ENCODE measurements at regions not wholly inside any gene's neighbourhood (a gene's known extent, or its start where the extent isn't known, plus 50 kb on each side); places are given as distances from the start of the nearest gene placed in this dataset.

GRCh38 chr5:8396246-8396645, 527.3 kb downstream of the MTRR start:
- H3K9me3 ChIP-seq: no peaks in the 10 kb centered on the region
- no peak overlapping the region for H3K27ac ChIP-seq
- no peaks in the 10 kb centered on the region for H3K4me1 ChIP-seq (replicated peaks)
- 90% methylated on average over 1 of the region's 1 CpG for WGBS
- no peak for DNase-seq (ENCODE audit: low spot score)
- intact Hi-C loops (cut with DNase I): no loop called here
- H3K4me3 ChIP-seq: no peak overlapping the region
- no peaks in the 10 kb centered on the region for H3K27me3 ChIP-seq (replicated peaks; ENCODE audit: insufficient read depth)
- H3K36me3 ChIP-seq: no peaks in the 10 kb centered on the region
- no peak for TF ChIP-seq CTCF (IDR thresholded peaks at IDR 0.05)
- TF ChIP-seq POLR2A (IDR thresholded peaks at IDR 0.05): no peak
- TF ChIP-seq POLR2AphosphoS5 (IDR thresholded peaks at IDR 0.05): no peak

GRCh38 chr5:8396756-8397155, 527.8 kb downstream of the MTRR start:
- H3K27ac ChIP-seq: no peak overlapping the region
- intact Hi-C loops (cut with DNase I): no loop called here
- no peaks in the 10 kb centered on the region for H3K36me3 ChIP-seq
- H3K4me3 ChIP-seq: no peak overlapping the region
- no peak for DNase-seq (ENCODE audit: low spot score)
- WGBS: 91% methylated on average over 2 of the region's 2 CpGs
- no peak for TF ChIP-seq POLR2A (IDR thresholded peaks at IDR 0.05)
- TF ChIP-seq POLR2AphosphoS5 (IDR thresholded peaks at IDR 0.05): no peak
- no peak for TF ChIP-seq CTCF (IDR thresholded peaks at IDR 0.05)
- no peaks in the 10 kb centered on the region for H3K9me3 ChIP-seq
- H3K27me3 ChIP-seq (replicated peaks; ENCODE audit: insufficient read depth): no peaks in the 10 kb centered on the region
- no peaks in the 10 kb centered on the region for H3K4me1 ChIP-seq (replicated peaks)

- no peaks in the 10 kb centered on the region for H3K9me3 ChIP-seq
- no peaks in the 10 kb centered on the region for H3K4me1 ChIP-seq (replicated peaks)
- H3K27me3 ChIP-seq (replicated peaks; ENCODE audit: insufficient read depth): no peaks in the 10 kb centered on the region
- TF ChIP-seq POLR2AphosphoS5 (IDR thresholded peaks at IDR 0.05) (no peak), POLR2A (IDR thresholded peaks at IDR 0.05) (no peak), CTCF (IDR thresholded peaks at IDR 0.05) (no peak)
- WGBS: 32% methylated on average over 4 of the region's 4 CpGs
- no peak overlapping the region for H3K4me3 ChIP-seq
- no peak overlapping the region for H3K27ac ChIP-seq
- H3K36me3 ChIP-seq: no peaks in the 10 kb centered on the region
- intact Hi-C loops (cut with DNase I): no loop called here
- no peak for DNase-seq (ENCODE audit: low spot score)
These were observed 530.5 kb downstream of the MTRR start for GRCh38 chr5:8399471-8399870.

- no peak overlapping the region for H3K27ac ChIP-seq
- intact Hi-C loops (cut with DNase I): no loop called here
- no peak for TF ChIP-seq POLR2AphosphoS5 (IDR thresholded peaks at IDR 0.05)
- TF ChIP-seq CTCF (IDR thresholded peaks at IDR 0.05): no peak
- TF ChIP-seq POLR2A (IDR thresholded peaks at IDR 0.05): no peak
- H3K9me3 ChIP-seq: no peaks in the 10 kb centered on the region
- H3K4me1 ChIP-seq (replicated peaks): no peaks in the 10 kb centered on the region
- H3K27me3 ChIP-seq (replicated peaks; ENCODE audit: insufficient read depth): no peaks in the 10 kb centered on the region
- 75% methylated on average over 2 of the region's 2 CpGs for WGBS
- DNase-seq (ENCODE audit: low spot score): no peak
- H3K4me3 ChIP-seq: no peak overlapping the region
- H3K36me3 ChIP-seq: no peaks in the 10 kb centered on the region
These were observed 539.3 kb downstream of the MTRR start for GRCh38 chr5:8408258-8408657.

GRCh38 chr5:8410618-8411017, 541.7 kb downstream of the MTRR start:
- Histone ChIP-seq H3K36me3 (no peaks in the 10 kb centered on the region), H3K9me3 (no peaks in the 10 kb centered on the region), H3K4me3 (no peak overlapping the region), H3K4me1 (replicated peaks) (no peaks in the 10 kb centered on the region), H3K27me3 (replicated peaks; ENCODE audit: insufficient read depth) (no peaks in the 10 kb centered on the region), H3K27ac (no peak overlapping the region)
- TF ChIP-seq POLR2AphosphoS5 (IDR thresholded peaks at IDR 0.05): no peak
- no peak for TF ChIP-seq POLR2A (IDR thresholded peaks at IDR 0.05)
- TF ChIP-seq CTCF (IDR thresholded peaks at IDR 0.05): no peak
- DNase-seq (ENCODE audit: low spot score): no peak
- intact Hi-C loops (cut with DNase I): no loop called here
- 92% methylated on average over 4 of the region's 4 CpGs for WGBS
